HG03159 (cell line): ENCODE measurements at regions not wholly inside any gene's neighbourhood (a gene's known extent, or its start where the extent isn't known, plus 50 kb on each side); places are given as distances from the start of the nearest gene placed in this dataset.
"Not testable (repeated sequence)": the region's sequence is repeated elsewhere in the genome, so short reads cannot be mapped to it uniquely, and the experiment has no call there.

Experiments used
- ATAC-seq: cut with Tn5 transposase; IDR thresholded peaks from one replicate; pipeline ENCODE4 v1.9.1; 2021; ENCODE audit warnings: mild to moderate bottlenecking, moderate library complexity; ENCODE audit not compliant: unreplicated experiment

DNA sequence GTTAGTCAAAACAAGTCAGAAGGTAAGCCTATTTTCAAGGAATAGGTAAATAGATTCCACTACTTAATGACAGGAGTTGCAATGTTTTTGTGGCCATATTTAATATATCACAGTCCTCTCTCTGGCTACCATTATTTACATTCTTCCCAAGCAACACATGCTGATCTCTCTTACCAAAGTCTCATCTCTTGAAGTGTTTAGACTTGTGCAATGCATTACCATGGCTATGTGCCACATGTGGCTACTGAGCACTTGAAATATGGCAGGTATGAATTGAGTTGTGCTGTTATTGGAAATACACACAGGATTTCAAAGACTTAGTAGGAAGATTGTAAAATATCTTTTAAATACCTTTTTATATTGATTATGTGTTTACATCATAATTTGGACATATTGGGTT, 262.4 kb upstream of the PDE3A start:
- no peak for ATAC-seq

DNA sequence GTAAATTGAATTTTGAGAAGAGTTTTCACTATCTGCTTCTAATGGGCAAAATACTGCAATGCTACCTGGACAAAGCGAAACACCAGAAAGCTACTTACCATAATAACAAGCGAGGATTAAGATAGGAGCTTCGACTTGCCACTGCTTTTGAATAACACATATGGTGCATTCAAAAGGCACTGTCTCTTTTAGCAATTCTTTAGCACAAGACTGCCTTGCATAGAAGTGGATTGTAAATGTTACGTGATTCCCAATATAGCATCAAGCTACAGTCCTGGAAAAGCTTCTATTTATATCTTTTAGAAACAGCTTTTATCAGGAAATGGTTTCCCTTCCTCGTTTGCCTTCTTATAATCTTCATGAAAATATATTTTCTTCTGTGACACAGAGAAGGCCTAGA, 258.7 kb upstream of the PDE3A start:
- no peak for ATAC-seq

DNA sequence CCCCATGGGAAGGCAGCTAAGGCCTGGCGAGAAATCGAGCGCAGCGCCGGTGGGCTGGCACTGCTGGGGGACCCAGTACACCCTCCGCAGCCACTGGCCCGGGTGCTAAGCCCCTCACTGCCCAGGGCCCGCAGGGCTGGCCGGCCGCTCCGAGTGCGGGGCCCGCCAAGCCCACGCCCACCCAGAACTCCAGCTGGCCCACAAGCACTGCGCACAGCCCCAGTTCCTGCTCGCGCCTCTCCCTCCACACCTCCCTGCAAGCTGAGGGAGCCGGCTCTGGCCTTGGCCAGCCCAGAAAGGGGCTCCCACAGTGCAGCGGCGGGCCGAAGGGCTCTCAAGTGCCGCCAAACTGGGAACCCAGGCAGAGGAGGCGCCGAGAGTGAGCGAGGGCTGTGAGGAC, 253.0 kb upstream of the PDE3A start:
- not testable (repeated sequence) for ATAC-seq

DNA sequence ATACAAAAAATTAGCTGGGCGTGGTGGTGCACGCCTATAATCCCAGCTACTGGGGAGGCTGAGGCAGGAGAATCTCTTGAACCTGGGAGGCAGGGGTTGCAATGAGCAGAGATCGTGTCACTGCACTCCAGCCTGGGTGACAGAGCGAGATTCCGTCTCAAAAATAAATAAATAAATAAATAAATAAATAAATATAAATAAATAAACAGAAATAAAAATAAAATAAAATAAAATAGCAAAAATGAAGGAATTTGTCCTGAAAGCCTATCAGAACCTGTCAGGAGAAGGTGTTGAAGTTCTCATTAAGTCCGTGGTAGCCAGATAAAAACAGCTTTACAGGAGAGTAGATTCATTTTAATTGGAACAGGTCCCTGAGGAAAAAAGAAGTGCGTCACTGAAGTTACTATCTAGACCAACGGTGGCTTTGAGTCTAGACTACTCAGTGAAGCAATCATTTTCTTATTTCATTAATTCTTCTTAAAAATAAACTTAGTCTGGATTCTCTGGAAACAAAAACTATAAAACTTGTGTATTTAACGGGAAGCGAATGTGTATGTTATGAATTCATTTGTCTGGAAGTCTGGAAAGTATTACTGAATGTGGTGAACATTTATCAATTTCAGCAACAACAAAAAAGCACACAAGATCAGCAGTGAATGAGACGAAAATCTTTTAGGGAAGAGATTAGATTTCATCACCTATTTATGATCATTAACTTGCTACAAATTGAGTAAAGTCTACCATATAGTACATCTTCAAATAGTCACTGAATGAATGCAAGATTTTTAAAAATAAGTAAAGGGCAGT, 248.5 kb upstream of the PDE3A start:
- no peak for ATAC-seq

DNA sequence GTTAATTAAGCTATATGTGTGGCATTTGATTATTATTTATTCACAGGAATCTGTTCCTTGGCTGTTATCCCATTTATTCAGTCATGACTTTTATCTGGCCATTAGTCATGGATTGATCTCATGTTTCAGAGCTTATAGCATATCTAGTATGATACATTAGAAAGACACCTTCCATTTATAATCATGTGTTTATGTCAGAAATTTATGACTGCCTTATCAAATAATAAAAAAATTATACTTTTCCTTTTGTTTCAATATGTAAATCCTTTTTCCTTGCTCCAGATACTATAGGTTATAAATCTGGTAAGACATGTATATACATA, 248.0 kb upstream of the PDE3A start:
- no peak for ATAC-seq

DNA sequence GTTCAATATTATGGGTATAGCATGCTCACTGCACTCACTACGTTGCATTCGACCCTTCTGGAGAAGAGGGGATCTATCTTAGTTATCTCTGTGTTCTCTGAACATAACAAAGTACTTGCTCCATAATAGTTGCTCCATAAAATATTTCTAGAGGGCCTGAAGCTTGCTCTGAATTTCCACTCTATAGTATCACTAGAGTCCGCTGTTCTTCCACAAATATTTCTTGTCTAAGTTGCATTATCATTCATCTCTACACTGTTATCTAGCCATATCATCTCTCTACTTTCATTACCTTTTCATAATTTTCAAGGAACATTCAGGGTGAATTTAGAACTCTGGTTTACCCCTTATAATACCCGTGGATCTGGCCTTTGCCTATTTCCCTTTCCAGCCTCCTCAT, 246.1 kb upstream of the PDE3A start:
- ATAC-seq: no peak

DNA sequence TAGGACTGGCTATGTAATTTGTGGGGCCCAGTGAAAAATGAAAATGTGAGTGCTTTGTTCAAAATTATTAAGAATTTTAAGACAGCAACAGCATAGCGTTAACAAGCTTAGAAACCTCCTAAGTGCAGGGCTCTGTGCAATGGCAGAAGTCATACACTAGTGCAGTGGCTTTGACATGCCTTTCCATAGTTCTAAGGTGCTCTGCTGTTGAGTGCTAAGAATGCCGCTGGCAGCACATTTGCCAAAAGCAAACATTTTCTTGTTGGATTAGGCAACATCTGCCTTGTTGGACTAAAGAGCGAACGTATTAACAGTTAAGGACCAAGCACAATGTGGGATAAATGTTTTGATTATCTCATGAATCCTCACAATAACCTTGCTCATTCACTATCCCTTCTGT, 244.9 kb upstream of the PDE3A start:
- ATAC-seq: no peak

DNA sequence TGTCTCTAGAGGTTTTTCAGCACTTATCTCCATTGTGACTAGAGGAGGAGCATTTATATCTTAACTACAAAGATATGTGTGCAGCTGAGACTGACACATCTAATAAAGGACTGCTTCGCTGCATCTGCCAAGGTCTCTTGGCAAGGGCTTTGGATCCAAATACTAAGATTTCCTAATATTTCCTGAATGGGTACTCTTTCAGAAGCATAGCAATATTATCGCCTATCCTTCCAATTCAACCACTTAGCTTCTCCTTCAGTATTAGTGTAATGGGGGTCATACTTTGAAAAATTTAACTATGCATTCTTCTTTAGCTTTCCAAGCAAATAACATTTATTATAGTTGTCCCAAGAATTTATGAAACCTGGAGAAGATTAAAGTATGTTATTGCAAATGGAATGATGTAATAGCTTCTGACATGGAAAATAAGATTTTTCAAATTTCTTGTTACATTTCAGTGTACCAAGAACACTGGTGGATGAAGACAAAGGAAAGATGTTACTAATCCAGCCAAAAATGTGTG, 243.0 kb upstream of the PDE3A start:
- ATAC-seq: no peak

DNA sequence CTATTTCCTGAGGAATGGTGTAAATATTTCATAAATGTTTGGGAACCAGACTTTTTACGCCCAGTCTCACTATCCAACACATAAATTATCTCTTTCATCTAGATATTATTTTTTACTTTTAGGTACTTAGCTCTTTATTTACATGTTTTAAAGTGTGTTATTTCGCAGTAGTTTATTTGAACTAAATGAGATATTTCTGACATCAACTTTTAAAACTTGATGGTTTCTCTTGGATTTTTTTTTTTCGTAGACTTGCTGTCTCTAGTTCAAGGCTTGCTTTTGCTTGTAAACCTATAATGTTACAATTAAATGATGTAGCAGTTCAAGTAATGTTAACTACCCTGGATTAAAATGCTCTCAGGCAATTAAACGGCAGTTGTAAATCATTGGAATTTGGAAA, 241.7 kb upstream of the PDE3A start:
- ATAC-seq: no peak

DNA sequence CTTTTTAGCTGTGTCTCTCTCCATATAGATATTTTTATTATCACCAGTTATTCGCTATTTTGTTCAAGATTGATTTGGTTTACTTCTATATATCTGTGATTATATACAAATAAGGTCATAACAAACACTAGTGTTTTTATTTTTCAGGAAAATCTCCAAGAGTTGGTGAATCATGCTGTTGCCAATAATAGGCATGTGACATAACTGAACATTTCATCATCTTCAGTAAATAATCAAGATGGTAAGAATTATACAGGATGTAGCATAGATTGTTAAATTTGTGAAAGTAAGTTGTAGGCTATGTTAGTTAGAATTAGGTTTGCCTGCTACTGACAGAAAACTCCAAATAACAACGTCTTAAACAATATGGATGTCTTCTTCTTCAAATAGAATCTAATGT, 240.9 kb upstream of the PDE3A start:
- ATAC-seq: no peak

DNA sequence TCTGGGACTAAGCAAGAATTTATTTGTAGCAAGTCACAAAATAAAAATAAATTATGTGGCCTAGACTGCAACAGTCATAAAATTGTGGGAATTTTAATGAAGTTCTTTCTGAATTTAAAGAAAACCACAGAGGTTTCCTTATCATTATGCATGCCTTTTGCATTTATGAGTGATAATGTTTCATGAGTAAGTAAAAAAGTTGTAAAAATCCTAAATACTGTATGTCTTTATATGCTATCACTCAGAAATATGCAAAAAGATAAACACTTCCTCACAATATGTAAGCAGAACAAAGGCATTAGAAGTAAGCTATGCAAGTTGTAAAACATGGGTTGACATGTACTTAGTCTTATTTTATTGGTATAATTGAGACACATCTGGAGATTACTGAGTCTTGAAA, 239.4 kb upstream of the PDE3A start:
- no peak for ATAC-seq

DNA sequence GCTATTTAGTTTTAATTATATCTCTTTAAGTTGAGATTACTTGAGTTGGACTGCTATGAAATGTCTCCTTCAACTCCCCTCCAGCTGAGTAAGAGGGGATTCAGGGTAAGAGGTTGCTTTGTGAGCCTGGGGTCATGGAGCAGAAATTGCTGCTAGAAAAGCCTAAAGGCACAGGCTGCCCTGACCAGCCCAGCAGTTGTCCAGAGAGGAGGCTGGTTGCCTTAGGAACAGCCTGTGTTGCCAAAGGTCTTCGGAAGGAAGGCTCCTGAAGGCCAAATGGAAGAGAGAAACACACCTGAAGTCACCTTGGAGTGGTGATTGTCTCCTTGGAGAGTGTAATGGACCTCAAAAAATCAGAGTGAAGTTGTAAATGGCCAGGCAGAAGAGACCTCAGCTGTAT, 235.5 kb upstream of the PDE3A start:
- no peak for ATAC-seq

DNA sequence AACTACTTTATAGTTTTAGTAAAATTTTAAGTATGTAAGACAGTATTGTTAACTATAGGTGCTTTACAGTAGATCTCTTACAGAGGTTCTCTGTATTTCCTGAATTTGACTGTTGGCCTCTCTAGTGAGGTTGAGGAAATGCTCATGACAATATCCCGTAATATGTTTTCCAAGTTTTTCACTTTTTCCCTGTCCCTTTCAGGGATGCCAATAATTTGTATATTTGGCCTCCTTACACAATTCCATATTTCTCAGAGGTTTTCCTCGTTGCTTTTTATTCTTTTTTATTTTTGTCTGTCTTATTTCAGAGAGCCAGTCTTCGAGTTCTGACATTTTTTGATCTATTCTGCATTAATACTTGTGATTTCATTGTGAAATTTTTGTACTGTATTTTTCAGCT, 233.7 kb upstream of the PDE3A start:
- no peak for ATAC-seq

DNA sequence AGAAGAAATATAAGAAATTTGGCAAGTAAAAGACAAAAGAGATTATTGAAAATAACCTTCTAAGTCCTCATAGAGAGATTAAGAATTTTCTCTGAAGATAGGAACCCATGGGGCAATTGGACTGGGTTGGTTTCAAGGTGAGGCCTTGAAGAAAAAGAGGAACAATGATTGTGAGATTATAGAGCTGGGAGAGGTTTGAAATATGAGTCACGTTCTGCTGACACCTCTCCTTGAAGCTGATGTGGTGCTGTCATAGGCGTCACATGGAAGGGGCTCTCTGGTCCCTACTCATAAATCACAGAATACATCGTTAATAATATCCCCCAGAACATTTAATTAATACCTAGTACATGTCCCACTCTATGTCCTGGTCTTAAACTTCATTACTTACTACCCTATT, 227.6 kb upstream of the PDE3A start:
- no peak for ATAC-seq

DNA sequence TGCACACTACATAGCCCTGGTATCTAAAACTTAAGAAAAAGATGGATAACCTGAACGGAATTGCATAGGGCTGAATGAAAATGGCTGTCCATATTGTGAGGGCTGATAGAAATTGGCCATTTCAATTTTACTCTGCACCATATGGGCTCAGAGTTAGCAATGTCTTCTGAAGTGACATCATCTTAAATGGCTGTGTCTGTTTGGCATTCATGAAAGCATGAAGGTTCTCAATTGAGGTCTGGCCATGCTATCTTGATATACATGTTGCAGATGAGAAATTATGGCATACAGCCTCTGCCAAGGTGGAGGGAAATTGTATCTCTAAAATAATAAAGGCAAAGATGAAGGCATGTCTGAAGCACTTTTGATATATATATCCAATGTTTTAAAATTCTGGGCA, 226.0 kb upstream of the PDE3A start:
- no peak for ATAC-seq

DNA sequence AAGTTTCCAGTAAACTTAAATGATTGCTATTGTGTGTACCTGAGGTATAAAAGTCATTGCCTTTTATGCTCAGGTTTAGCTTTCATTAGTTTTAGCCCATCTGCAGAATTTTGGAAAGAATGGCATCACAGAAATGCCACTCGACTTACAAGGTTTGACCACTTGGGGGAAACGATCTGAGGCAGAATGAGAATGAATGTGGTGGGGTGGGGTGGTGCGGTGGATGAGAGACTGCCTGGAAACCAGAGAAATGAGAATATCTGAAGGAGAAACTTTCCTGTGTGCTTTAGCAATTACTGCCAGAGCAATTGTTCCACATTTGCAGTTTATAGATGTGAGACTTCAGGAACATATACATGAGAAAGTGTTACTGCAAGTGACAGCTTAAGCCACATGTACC, 225.4 kb upstream of the PDE3A start:
- ATAC-seq: no peak

DNA sequence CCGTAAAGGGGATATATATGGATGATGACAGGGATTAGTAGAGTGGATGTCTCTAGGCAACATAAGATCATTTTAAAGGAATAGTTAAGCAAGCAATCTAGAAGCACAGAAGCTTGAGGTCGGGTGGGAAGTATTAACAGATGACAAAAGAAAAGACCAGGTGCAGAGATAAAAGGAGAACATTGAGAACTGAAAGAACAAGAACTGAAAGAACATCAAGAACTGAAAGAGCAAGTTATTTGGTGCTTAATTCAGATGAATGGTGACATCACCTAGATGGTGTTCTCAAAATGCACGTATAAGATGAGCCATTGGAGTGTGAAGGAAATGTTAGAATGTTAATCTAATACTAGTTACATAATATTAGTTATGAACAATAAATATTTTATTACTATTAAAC, 224.0 kb upstream of the PDE3A start:
- ATAC-seq: peak; percentile 45

DNA sequence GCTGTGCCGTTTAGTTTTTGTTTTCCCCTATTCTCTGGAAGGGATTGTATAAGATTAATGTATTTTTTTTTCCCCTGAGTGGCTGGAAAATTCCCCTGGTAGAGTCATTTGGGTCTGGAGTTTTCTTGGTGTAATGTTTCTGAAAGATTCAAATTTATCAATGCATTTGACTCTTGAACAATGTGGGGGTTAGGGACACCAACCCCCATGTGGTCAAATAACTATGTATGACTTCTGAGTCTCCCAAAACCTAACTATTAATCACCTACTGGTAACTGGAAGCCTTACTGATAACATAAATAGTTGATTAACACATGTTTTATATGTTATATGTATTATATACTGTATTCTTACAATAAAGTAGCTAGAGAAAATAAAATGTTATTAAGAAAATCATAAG, 220.1 kb upstream of the PDE3A start:
- no peak for ATAC-seq

DNA sequence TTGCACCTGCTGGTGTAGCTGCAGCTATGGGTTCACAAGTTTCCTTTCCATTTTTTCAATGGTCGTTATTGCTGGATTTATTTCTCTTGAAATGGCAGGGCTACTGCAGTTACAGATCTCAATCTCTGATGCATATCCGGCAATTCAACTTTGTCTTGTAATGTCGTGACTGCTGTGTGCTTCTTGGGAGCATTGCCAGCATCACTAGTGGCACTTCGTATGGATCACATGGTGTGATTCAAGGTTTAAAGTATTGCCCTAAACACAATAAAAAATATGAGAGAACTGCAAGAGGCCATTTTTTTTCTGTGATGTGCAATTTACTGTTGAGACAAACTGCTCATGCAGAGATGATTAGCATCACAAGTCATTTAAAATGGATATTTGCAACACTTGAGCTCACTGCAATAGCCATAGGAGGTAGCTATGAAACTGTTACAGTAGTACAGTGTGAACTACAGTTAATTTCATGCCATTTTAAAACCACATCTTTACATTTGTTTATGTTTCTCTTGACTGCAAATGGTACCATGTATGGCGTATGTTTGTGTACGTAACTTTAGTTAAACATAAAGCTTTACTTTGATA, 217.4 kb upstream of the PDE3A start:
- ATAC-seq: no peak

DNA sequence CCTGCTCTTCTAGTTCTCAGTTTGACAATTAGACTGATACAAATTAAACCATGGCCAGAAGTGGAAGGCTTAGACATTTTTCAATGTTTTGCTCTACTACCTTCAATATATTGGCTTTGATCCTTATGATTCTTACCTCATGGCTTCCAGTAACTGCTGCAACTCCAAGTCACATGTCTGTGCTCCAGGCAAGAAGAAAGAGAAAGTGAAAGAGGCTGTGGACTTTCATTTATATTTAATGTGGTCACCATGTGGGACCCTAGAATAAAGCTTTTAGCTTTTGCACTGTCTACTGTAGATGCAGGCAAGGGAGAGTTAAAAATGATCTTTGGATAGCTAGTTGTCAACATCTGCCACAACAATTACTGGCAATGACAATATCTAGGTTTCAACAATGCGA, 214.3 kb upstream of the PDE3A start:
- ATAC-seq: no peak

DNA sequence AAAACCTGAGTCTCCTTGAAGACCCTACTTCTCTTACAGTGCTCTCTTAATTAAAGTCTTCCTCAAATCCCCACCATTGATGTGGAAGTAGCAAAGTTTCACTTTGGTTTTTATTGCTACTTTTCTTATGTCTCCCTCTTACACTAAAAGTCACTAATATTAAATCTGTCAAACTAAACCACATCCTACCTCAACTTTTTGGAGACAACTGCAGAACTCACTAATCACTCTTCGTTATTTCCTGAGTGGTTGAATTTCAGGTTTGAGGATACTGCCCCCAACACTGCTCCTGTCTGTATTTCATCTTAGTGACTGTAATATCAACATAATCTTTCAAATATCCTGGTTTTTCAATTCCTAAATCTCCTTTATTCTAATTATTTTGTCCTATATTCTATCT, 213.0 kb upstream of the PDE3A start:
- no peak for ATAC-seq

DNA sequence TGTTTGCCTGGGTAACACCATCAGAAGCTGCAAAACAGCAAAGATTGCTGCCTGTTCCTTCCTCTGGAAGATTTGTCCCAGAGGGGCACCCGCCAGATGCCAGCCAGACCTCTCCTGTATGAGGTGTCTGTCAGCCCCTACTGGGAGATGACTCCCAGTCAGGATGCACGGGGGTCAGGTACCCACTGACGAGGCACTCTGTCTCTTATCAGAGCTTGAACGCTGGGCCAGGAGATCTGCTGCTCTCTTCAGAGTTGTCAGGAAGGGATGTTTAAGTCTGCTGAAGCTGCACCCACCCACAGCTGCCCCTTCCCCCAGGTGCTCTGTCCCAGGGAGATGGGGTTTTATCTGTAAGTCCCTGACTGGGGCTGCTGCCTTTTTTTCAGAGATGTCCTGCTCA, 207.4 kb upstream of the PDE3A start:
- ATAC-seq: not testable (repeated sequence)
